Fibroblast of pulmonary artery (primary cell): ENCODE measurements at regions not wholly inside any gene's neighbourhood (a gene's known extent, or its start where the extent isn't known, plus 50 kb on each side); places are given as distances from the start of the nearest gene placed in this dataset.

Experiments
- DNase-seq: peaks from one replicate; pipeline ENCODE4 v3.0.0-alpha.2; 2010; ENCODE audit warnings: low read depth
- H3K4me3 ChIP-seq: replicated peaks from 2 replicates; pipeline ENCODE4 v1.5.1; 2011; ENCODE audit warnings: low read depth, mild to moderate bottlenecking, control low read depth, low read length, moderate library complexity
- CTCF ChIP-seq: IDR thresholded peaks from 2 replicates; pipeline ENCODE4 v1.5.1; 2011; ENCODE audit warnings: mild to moderate bottlenecking, control low read depth, low read length, inconsistent platforms; ENCODE audit errors: missing control alignments

- no peak for DNase-seq
- no peak overlapping the region for H3K4me3 ChIP-seq
- TF ChIP-seq CTCF, result no peak
These were observed 177.9 kb downstream of the PAX3 start for GRCh38 chr2:222120933-222121332.

- H3K4me3 ChIP-seq, result no peak overlapping the region
- TF ChIP-seq CTCF, result no peak
- DNase-seq, result no peak
These were observed 183.5 kb downstream of the PAX3 start for GRCh38 chr2:222115296-222115695.

- no peak for DNase-seq
- no peak for TF ChIP-seq CTCF
- H3K4me3 ChIP-seq, result no peak overlapping the region
These were observed 189.7 kb downstream of the PAX3 start for GRCh38 chr2:222108957-222109585.

GRCh38 chr2:222108497-222108896, 190.3 kb downstream of the PAX3 start:
- no peak for TF ChIP-seq CTCF
- DNase-seq, result no peak
- H3K4me3 ChIP-seq, result no peak overlapping the region

- no peak for TF ChIP-seq CTCF
- H3K4me3 ChIP-seq, result no peak overlapping the region
- no peak for DNase-seq
These were observed 193.8 kb downstream of the PAX3 start for GRCh38 chr2:222105046-222105445.

GRCh38 chr2:222102575-222103349, 196.0 kb downstream of the PAX3 start:
- TF ChIP-seq CTCF, result no peak
- no peak overlapping the region for H3K4me3 ChIP-seq
- DNase-seq, result no peak
